HG02885 (cell line): ENCODE measurements at regions not wholly inside any gene's neighbourhood (a gene's known extent, or its start where the extent isn't known, plus 50 kb on each side); places are given as distances from the start of the nearest gene placed in this dataset.
A peak's percentile ranks its signal among the peaks of the same experiment; 100 is the strongest.
"Not testable (repeated sequence)": the region's sequence is repeated elsewhere in the genome, so short reads cannot be mapped to it uniquely, and the experiment has no call there.

Source experiments
- ATAC-seq: cut with Tn5 transposase; IDR thresholded peaks from one replicate; pipeline ENCODE4 v1.9.1; 2021; ENCODE audit warnings: mild to moderate bottlenecking; ENCODE audit not compliant: unreplicated experiment, poor library complexity

DNA sequence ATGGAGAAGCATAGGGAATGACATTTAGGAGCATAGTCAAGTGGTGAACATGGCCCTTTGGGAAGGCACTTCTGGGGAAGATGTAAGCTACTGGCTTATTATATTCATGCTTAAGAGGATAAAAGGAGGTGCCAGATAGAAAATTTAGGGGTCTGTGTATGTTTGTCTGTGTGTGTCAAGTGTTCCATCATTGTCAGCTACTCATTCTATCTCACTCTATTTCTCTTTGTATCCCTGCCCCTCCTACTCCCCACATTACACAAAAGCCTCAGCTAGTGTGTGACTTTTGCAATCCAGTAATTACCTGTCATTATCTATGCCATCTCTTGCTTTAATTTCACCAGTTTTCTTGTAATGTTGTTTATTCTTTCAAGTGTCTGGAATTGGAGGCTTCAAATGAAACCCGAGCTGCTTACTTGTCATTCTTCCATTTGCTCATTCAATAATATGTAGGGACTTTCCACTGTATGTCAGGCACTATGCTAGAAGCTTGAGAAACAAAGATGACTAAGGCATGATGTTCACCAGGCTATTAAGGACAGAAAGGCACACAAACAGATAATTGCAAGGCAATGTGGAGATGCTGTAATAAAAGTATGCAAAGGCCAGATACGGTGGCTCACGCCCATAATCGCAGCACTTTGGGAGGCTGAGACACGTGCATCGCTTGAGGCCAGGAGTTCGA, 229.8 kb upstream of the TEX13C start:
- ATAC-seq = no peak

DNA sequence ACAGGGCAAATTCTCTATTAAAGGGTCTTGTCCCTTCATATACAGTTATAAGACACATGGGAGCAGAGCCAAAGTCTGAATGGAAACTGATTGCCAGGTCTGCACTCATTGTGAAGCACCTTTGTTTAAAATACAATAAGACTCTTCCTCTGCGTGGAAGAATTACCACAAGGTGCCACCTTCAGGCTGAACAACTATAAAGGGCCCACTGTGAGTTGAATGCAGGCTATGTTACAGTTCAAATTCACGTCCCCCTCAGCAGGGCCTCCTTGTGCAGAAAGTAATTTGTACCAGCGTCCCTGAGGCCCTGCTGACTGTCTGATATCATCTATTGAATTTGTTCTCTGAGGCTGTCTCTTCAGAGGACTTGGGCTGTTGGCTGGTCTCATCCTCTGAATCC, 225.8 kb upstream of the TEX13C start:
- ATAC-seq = no peak

DNA sequence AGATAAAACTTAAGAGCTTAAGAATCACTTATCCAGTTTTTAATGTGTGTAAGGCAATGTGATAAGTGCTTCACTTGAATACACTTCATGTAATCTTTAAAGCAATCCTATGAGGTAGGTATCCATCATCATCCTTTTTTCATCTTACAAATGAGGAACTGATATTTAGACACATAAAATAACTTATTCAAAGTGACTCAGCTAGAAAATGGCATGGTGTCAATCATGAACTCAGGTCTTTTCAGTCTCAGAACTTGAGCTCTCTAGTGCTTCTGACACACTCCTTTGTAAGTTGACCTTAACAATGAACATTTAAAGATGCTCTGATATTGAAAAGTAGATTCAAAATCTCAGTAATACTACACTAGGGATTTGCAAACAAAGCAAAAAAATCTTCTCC, 224.8 kb upstream of the TEX13C start:
- ATAC-seq = no peak

DNA sequence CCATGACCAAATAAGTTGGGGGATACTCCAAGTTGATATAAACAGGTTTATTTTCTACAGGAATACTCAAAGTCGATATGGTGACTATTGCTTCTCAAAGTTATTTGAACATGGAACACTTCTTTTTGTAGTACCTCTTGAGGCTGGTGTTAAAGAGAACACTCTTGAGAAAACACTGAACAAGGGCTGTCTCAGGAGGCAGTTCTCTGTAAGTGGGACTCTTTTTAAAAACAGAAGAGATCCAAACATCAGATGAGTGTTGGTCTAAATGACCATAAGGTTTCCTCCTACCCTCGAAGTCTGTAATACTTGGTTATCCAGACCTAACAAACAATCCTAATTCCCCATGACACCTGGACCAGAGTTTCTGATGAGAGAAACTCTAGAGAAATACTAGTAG, 223.2 kb upstream of the TEX13C start:
- no peak for ATAC-seq

DNA sequence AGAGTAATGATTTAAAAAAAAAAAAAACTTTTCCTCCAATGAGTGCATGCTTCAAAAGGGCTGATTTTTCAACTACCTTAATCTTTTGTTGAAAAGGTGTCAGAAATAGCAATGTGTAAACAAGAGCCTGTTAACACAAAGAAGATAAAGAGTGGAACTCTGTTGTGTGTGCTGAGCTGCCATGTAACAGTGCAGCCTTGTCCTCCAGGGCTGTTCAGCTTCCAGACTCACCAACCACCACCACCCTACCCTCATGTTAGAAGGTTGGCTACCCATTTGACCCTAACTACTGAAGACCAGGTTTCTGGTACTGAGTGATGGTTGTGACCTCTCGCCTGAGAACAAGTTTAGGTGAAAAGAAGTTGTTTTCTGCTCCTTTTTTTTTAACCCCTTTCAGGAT, 222.8 kb upstream of the TEX13C start:
- ATAC-seq = no peak

DNA sequence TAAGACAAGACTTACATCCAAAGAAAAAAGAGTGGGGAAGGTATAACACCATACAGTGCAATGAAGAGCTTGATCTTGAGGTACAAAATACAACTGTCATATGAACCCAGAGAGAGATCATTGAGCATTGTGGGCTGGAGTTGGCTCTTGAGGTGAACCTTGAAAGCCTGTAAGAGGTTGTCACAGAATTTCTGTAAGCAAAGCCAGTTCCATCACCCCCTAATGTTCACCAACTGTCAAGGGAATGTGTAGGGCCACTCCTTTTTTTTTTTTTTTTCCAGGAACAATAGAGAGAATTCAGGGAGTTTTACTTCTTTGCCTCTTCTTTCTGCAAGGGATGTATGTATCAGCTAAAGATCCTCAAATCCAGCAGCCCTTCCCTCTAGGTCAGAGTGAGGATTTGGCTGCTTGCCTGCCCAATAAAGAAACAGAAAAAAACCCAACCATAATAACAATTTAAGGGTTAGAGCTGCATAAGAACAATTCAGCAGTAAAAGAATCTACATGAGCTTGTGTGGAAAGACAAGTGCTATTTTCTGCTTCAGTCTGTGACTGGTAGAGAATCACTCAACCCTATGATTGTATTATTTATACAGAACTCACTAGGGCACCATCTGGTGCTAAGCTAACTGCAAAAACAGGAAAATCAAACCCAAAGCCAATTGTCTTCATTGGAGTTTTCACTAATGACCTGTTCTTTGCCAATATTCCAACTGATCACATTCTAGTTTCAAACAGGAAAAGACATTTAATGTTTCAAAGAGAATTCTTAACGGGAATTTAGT, 217.5 kb upstream of the TEX13C start:
- ATAC-seq = no peak

DNA sequence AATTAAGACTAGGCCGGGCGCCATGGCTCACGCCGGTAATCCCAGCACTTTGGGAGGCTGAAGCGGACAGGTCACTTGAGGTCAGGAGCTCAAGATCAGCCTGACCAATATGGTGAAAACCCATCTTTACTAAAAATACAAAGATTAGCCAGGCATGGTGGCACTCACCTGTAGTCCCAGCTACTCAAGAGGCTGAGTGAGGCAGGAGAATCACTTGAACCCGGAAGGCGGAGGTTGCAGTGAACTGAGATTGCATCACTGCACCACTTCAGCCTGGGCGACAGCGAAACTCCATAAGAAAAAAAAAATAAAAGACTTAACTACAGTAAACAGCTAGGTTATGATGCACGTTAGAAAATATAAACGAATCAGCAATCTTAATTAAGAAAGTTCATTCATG, 216.0 kb upstream of the TEX13C start:
- ATAC-seq = no peak

DNA sequence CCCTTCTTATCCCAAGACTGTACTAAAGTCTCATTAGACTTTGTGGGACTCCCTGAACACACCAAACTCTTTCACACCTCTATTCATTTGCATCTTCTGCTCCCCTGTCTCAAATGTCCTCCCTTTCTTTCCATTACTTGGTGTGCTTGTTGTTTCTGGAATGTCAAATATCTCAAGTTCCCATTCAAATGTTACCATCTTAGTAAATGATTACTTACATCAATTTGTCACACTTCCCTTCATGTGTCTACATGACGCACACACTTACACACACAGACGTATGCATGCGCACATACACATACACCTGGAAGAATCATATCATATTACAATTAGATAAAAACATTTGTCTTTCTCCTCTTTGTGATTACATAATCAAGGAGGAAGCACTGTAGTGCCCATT, 210.8 kb upstream of the TEX13C start:
- ATAC-seq = no peak

DNA sequence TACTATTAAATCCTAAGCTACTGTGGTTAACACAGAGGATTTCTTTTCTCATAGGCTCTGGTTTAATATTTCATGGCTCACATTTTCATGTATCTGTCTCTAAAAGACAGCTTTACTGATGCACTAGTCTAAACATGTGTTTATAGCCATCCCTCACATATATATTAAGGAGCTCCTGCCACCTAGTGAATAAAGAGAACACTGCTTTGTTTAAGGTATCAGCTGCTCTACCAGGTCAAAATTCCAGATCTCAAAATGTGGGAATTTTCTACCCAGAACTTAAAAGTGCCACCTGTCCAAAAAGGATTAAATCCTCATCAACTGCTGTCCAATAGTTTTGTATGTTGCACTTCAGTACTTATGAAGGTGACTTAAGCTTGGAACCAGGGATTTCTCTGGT, 188.5 kb upstream of the TEX13C start:
- peak; percentile 61 for ATAC-seq

DNA sequence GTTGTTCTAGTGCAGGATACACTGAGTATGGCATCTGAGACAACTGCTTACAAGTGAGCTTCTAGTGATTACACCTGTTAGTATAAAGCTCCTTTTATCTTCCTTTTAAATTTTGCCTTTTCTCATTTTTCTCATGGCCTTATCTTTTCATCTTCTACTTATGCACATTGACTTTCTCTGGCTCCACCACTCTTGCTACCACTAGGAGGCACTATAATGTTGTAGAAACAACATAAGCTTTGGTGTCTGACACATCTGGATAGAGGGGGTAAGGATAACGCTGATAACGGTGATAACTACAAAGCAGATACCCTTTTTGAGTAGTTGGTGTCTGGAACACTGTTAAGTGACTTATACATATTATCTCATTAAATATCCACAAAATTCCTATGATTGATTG, 187.4 kb upstream of the TEX13C start:
- peak; percentile 51 for ATAC-seq

DNA sequence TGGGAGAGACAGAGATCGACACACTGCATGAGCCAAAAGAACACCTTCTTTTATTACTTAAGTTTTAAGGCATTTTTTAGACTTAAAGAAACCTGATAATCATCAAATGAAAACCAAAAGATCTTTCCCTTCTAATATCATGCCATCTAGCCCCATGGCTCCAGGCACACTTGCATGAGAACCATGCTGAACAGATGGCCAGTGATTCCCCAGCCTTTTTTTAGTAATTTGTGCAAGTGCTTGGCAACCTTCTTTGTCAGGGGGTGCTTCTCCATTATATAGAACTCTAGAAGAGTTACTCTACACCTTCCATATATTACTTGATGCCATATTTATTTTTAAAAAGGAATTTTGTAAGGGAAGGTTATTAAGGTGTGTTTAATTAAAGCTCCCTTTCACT, 182.2 kb upstream of the TEX13C start:
- no peak for ATAC-seq

DNA sequence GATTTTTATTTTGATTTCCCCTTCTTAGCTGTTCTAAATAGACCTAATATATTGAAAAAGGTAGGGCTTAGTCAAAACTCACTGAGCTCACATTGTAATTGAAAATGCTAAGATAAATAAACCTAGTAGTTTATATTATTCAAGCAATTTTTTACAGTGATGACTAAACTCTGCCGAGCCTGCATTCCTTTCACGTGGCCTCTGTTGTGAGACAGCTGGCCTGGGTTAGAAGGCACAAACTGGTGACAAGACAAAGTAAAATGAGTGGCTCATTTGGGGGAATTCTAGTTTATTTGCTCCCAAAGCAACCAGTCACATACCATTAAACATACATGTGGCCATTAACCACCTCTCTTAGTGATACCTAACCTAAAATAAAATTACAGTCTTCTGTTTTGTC, 169.4 kb upstream of the TEX13C start:
- ATAC-seq = no peak

DNA sequence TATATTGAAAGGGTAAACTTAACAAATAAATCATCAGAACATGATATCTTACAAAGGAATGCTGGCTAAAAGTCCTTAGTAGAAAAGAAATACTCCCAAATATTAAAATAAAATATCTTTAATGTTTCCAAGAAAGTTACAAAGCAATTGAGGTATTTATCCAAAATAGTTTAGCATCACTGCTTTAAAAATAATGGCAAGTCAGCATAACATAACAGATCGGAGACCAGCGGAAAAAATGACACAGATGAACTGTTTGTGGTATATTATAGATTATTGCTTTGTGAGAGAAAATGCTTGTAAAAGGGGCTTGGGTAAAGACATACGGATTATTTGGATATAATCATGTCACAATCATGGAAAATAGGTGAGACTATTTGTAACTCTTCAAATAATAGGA, 168.5 kb upstream of the TEX13C start:
- no peak for ATAC-seq

DNA sequence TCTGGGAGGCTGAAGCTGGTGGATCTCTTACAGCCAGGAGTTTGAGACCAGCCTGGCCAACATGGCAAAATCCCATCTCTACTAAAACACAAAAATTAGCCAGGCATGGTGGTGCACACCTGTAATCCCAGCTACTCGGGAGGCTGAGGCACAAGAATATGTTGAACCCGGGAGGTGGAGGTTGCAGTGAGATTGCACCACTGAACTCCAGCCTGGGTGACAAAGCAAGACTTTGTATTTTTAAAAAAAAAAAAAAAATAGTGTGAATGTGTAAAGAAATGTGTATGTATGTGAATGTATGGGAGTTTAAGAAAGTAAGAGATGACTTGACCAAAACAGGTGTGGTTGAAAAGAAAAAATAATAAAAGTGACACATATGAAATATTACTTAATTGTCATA, 167.7 kb upstream of the TEX13C start:
- ATAC-seq = no peak

DNA sequence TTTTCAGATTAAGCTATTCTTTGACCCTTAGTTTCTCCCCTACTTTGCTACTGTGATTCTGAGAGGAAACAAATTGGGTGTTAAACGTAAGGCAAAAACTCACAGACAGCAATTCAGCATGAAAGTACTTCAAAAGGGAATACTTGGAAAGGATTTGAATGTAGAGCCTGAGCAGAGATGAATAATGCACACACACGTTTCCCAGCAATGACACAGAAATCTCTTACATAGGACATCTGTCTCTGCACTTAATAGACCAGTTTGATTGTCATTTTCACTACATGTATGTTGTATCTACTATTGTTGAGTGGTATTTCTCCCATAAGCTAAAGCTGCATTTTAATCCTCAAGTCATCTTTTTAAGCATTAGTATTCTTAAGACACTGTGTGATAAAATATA, 166.1 kb upstream of the TEX13C start:
- ATAC-seq = no peak

DNA sequence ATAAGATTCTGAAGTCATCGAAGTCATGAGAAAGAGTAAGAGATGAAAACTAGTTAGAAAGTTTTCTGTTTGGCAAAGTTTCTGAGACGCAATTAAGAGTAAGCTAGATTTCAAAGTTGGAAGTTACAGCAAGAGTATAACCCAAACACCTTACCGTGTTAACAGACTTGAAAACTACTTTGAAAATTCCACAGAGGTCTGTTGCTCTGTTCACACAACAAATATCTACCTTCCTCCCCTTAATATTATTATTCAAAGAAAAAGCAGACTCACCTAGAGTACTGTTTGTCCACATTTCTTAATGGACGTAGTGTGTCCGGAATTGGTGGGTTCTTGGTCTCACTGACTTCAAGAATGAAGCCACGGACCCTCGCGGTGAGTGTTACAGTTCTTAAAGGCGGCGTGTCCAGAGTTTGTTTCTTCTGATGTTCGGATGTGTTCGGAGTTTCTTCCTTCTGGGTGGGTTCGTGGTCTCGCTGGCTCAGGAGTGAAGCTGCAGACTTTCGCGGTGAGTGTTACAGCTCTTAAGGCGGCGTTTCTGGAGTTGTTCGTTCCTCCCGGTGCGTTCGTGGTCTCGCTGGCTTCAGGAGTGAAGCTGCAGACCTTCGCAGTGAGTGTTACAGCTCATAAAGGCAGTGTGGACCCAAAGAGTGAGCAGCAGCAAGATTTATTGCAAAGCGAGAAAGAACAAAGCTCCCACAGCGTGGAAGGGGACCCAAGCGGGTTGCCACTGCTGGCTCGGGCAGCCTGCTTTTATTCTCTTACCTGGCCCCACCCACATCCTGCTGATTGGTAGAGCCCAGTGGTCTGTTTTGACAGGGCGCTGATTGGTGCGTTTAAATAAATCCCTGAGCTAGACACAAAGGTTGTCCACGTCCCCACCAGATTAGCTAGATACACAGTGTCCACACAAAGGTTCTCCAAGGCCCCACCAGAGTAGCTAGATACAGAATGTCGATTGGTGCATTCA, 165.1 kb upstream of the TEX13C start:
- not testable (repeated sequence) for ATAC-seq

DNA sequence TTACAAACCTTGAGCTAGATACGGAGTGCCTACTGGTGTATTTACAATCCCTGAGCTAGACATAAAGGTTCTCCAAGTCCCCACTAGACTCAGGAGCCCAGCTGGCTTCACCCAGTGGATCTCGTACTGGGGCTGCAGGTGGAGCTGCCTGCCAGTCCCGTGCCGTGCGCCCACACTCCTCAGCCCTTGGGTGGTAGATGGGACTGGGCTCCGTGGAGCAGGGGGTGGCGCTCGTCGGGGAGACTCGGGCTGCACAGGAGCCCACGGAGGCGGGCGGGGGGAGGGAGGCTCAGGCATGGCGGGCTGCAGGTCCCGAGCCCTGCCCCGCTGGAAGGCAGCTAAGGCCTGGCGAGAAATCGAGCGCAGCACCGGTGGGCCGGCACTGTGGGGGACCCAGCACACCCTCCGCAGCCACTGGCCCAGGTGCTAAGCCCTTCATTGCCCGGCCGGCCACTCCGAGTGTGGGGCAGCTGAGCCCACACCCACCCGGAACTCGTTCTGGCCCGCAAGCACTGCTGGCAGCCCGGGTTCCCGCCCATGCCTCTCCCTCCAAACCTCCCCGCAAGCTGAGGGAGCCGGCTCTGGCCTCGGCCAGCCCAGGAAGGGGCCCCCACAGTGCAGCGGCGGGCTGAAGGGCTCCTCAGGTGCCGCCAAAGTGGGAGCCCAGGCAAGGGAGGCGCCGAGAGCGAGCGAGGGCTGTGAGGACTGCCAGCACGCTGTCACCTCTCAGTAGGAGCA, 164.2 kb upstream of the TEX13C start:
- ATAC-seq = not testable (repeated sequence)

DNA sequence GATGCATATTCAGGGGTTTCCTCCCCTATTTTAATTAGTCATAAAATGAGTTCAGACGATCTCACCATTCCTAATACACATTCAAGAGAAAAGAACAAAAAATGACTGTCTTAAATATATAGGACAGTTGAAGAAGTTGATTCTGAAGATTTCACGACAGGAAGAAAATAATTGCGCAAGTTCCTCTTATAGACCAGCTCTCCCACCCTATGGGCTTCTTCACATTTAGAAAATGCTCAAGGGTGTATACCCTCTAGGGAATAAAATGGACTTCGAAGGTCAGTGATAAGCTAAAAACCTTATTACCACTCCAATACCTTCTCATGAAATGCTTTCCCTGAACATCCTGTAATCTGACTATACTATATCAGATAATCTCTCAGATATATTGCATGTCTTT, 149.2 kb upstream of the TEX13C start:
- no peak for ATAC-seq

DNA sequence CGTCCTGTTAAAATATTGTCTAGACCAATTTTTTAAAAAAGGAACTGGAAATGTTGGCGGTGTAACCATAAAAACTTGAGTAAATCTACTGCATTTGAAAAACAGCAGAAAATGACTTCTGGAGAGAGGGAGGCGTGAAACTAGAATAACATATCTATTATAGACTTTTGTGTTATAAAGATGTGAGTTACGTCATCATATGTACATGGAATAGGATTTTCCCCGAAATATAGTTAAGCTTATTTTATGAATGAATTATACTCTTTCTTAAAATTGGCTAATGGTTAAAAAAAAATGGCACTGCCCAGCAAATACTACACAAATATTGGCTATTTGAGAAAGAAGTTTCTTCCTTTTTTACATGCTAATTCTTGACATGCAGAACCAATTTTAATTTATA, 147.1 kb upstream of the TEX13C start:
- ATAC-seq = no peak

DNA sequence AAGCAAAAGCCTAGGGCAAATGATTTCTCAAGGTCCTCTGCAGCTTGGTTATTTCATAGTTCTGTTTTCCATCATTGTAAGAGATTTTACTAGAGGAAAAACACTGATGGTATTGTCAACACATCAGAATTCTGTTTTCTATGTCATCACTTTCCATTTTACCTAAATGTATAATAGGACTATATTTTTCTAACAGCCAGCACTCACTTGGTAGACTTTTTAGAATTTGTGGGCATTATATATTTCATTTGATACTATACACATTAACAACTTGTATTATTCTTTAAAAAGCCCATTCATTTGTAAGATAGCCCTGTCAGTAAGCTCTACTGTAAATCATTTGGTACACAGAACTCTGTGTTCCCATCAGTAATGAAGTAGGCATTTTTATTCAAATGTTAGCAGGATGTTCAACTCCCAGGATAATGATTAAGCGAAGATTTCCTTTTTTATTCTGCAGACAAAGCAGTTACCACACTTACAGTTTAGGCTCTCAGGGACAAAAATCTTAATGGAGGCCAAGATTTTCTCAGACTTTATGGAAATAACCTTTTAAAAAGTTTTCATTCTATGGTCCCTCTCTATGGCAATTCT, 143.6 kb upstream of the TEX13C start:
- no peak for ATAC-seq
